Ishikawa (cell line): ENCODE measurements at regions not wholly inside any gene's neighbourhood (a gene's known extent, or its start where the extent isn't known, plus 50 kb on each side); places are given as distances from the start of the nearest gene placed in this dataset.

Source experiments
- CEBPB ChIP-seq: IDR thresholded peaks from 2 replicates; pipeline ENCODE4 v1.6.1; 2012
- CREB1 ChIP-seq: IDR thresholded peaks from 2 replicates; pipeline ENCODE4 v1.6.1; 2012; ENCODE audit warnings: low read depth
- EGR1 ChIP-seq: IDR thresholded peaks from 2 replicates; pipeline ENCODE4 v1.6.1; 2012
- EP300 ChIP-seq: IDR thresholded peaks from 2 replicates; pipeline ENCODE4 v1.6.1; 2012; ENCODE audit warnings: borderline replicate concordance
- FOXM1 ChIP-seq: IDR thresholded peaks from 2 replicates; pipeline ENCODE4 v1.6.1; 2012; ENCODE audit warnings: low read depth, borderline replicate concordance
- NFIC ChIP-seq: IDR thresholded peaks from 2 replicates; pipeline ENCODE4 v1.6.1; 2012
- RAD21 ChIP-seq: IDR thresholded peaks from 2 replicates; pipeline ENCODE4 v1.6.1; 2012; ENCODE audit warnings: low read depth
- TAF1 ChIP-seq: IDR thresholded peaks from 2 replicates; pipeline ENCODE4 v1.6.1; 2012; ENCODE audit warnings: low read depth, mild to moderate bottlenecking
- TCF12 ChIP-seq: IDR thresholded peaks from 2 replicates; pipeline ENCODE4 v1.6.1; 2012; ENCODE audit warnings: low read depth
- TEAD4 ChIP-seq: IDR thresholded peaks from 2 replicates; pipeline ENCODE4 v1.6.1; 2012
- YY1 ChIP-seq: IDR thresholded peaks from 2 replicates; pipeline ENCODE4 v1.6.1; 2012; ENCODE audit warnings: low read depth
- ZBTB7A ChIP-seq: IDR thresholded peaks from 2 replicates; pipeline ENCODE4 v1.6.1; 2012; ENCODE audit warnings: low read depth
- TF ChIP-seq, protein P1 (sequence below): IDR thresholded peaks from 2 replicates; pipeline ENCODE4 v1.6.1; 2012; ENCODE audit warnings: low read depth, mild to moderate bottlenecking
- TF ChIP-seq, protein P2 (sequence below): IDR thresholded peaks from 2 replicates; pipeline ENCODE4 v1.6.1; 2012
- TF ChIP-seq, protein P3 (sequence below): IDR thresholded peaks from 2 replicates; pipeline ENCODE4 v1.6.1; 2012

DNA sequence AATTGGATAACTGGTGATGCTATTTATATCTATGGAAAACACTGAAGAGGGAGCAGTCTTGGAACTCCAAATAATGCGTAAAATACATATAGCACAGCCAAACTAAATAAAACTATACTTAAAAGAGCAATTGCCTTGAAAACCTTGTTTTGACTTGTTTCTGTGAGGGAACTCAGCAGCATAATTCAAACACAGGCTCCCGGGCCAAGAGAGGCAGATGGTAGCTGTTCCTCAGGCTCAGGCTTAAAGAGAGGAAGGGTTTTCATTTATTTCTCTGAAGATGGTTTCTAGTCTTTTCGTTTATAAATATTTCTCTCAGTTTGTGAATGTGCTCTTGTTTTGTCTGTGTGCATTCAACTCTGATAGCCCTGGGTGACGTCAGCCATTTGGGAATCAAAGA is 82.4 kb downstream of the FANCF start:
- TF ChIP-seq CREB1 (no peak), FOXM1 (no peak), TAF1 (no peak), RAD21 (no peak), CEBPB (no peak), ZBTB7A (no peak), TEAD4 (no peak), TCF12 (no peak), YY1 (no peak), EGR1 (no peak), NFIC (no peak), EP300 (no peak)
- TF ChIP-seq, protein P1, sequence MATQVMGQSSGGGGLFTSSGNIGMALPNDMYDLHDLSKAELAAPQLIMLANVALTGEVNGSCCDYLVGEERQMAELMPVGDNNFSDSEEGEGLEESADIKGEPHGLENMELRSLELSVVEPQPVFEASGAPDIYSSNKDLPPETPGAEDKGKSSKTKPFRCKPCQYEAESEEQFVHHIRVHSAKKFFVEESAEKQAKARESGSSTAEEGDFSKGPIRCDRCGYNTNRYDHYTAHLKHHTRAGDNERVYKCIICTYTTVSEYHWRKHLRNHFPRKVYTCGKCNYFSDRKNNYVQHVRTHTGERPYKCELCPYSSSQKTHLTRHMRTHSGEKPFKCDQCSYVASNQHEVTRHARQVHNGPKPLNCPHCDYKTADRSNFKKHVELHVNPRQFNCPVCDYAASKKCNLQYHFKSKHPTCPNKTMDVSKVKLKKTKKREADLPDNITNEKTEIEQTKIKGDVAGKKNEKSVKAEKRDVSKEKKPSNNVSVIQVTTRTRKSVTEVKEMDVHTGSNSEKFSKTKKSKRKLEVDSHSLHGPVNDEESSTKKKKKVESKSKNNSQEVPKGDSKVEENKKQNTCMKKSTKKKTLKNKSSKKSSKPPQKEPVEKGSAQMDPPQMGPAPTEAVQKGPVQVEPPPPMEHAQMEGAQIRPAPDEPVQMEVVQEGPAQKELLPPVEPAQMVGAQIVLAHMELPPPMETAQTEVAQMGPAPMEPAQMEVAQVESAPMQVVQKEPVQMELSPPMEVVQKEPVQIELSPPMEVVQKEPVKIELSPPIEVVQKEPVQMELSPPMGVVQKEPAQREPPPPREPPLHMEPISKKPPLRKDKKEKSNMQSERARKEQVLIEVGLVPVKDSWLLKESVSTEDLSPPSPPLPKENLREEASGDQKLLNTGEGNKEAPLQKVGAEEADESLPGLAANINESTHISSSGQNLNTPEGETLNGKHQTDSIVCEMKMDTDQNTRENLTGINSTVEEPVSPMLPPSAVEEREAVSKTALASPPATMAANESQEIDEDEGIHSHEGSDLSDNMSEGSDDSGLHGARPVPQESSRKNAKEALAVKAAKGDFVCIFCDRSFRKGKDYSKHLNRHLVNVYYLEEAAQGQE = no peak
- TF ChIP-seq, protein P2, sequence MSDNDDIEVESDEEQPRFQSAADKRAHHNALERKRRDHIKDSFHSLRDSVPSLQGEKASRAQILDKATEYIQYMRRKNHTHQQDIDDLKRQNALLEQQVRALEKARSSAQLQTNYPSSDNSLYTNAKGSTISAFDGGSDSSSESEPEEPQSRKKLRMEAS = no peak
- TF ChIP-seq, protein P3, sequence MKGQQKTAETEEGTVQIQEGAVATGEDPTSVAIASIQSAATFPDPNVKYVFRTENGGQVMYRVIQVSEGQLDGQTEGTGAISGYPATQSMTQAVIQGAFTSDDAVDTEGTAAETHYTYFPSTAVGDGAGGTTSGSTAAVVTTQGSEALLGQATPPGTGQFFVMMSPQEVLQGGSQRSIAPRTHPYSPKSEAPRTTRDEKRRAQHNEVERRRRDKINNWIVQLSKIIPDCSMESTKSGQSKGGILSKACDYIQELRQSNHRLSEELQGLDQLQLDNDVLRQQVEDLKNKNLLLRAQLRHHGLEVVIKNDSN = no peak

DNA sequence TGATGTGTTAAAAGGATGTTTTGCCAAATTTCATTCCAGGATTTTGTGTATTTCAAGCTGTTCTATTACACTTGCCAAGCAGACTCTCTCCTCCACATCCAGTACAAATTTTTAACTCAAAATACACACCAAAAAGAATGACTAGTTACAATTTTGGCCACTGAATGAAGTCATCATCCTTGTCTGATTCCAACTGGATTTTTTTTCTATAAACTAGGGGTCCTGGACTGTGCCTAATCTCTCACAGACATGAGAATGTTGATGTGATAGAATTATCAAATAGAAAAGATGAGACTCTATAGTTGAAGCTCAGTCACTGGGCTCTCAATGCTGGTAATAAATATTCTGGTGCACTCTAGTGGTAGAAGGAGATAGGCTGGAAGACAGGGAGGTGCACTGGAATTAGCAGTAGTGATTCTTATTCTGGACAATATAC is 85.8 kb downstream of the FANCF start:
- TF ChIP-seq EP300 (no peak), TCF12 (no peak), RAD21 (peak; percentile 54)
- TF ChIP-seq, protein P2 = no peak

DNA sequence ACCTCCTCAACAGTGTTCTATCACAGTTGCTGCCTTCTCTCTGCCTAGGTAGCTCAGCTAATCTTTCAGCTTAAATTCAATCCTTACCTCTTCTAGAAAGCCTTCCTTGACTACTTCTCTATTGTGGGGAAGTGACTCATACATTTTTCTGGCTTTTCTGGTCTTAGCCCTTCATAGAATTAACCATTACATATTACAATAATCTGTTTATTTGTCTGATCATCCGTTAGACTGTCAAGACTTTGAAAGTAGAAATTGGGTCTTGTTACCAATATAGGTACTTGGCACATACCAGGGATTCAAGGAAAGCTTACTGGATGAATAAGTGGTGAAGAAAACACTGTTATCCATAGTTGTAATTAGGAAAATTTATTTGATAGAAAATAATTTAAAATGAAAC is 89.6 kb downstream of the FANCF start:
- TF ChIP-seq TCF12 (no peak), FOXM1 (no peak), TEAD4 (no peak), EGR1 (no peak), EP300 (no peak), TAF1 (no peak), CREB1 (no peak), ZBTB7A (no peak), NFIC (no peak), CEBPB (no peak), RAD21 (no peak), YY1 (no peak)
- TF ChIP-seq, protein P2 = no peak
- TF ChIP-seq, protein P3 = no peak
- TF ChIP-seq, protein P1 = no peak

DNA sequence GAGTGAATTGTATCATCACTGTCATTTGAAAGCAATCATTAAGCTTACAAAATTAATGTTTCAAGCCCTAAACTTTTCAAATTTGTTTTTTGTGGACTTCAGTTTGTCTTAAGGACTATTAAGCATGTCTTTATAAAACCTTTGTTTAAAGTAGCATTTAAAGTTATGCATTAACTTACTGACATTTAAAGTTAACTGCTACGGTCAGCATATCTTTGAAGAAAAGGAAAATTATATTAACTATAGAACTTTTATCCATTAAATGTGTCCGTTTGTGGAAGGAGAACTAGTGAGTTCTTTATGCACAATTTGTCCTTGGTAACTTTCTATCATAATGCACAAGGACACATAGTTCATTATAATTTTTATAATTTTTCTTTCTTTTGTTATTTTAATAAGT is 103.4 kb downstream of the FANCF start:
- TF ChIP-seq YY1 (no peak), EGR1 (no peak), CEBPB (no peak), TAF1 (no peak), CREB1 (no peak), TCF12 (no peak), NFIC (no peak), TEAD4 (no peak), RAD21 (no peak), EP300 (no peak), ZBTB7A (no peak), FOXM1 (no peak)
- TF ChIP-seq, protein P2 = no peak
- TF ChIP-seq, protein P3 = no peak
- TF ChIP-seq, protein P1 = no peak
